ENCODE measurements at regions not wholly inside any gene's neighbourhood (a gene's known extent, or its start where the extent isn't known, plus 50 kb on each side); places are given as distances from the start of the nearest gene placed in this dataset.

DNA sequence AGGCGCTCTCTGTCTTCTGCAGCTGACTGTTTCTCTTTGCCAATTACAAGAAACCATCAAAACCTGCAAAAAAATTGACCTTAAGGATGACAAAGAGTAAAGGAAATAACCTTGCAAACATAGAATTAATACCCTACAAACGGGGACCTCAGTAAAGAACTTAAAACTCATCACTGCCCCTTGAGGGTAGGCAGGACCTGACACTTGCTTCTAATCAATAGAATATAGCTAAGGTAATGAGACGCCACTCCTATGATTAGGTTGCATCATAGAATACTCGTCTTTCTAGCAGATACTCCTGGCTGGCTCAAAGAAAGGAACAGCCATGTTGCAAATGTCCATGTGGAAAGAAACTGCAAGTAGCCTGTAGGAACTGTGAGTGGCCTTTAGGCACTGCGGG lies 140.0 kb downstream of the XPNPEP1 start:
- no peaks in the 10 kb centered on the region for H3K36me3 ChIP-seq (ENCODE audit: insufficient read depth, low read length)
- TF ChIP-seq EZH2 (IDR thresholded peaks at IDR 0.05; ENCODE audit: borderline replicate concordance, low read length), result no peak
- TF ChIP-seq, protein P1, sequence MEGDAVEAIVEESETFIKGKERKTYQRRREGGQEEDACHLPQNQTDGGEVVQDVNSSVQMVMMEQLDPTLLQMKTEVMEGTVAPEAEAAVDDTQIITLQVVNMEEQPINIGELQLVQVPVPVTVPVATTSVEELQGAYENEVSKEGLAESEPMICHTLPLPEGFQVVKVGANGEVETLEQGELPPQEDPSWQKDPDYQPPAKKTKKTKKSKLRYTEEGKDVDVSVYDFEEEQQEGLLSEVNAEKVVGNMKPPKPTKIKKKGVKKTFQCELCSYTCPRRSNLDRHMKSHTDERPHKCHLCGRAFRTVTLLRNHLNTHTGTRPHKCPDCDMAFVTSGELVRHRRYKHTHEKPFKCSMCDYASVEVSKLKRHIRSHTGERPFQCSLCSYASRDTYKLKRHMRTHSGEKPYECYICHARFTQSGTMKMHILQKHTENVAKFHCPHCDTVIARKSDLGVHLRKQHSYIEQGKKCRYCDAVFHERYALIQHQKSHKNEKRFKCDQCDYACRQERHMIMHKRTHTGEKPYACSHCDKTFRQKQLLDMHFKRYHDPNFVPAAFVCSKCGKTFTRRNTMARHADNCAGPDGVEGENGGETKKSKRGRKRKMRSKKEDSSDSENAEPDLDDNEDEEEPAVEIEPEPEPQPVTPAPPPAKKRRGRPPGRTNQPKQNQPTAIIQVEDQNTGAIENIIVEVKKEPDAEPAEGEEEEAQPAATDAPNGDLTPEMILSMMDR (IDR thresholded peaks at IDR 0.05; ENCODE audit: low read length), result no peak
- no peak overlapping the region for H3K9ac ChIP-seq (ENCODE audit: low read length)
- H3K4me2 ChIP-seq (ENCODE audit: low read length), result no peak overlapping the region
- H3K9me2 ChIP-seq (ENCODE audit: low read depth, low read length), result no peaks in the 10 kb centered on the region
- no peaks in the 10 kb centered on the region for H3K79me2 ChIP-seq (ENCODE audit: insufficient read depth, low read length)
- no peak overlapping the region for H2AFZ ChIP-seq (ENCODE audit: low read length)
- H3K9me3 ChIP-seq (ENCODE audit: low read length), result no peaks in the 10 kb centered on the region
- no peaks in the 10 kb centered on the region for H3F3A ChIP-seq (ENCODE audit: insufficient read depth, low read length)
- H4K20me1 ChIP-seq (ENCODE audit: insufficient read depth, low read length), result no peaks in the 10 kb centered on the region
- H3K27me3 ChIP-seq (ENCODE audit: insufficient read depth, low read length), result no peaks in the 10 kb centered on the region
- no peaks in the 10 kb centered on the region for H3K4me1 ChIP-seq (ENCODE audit: insufficient read depth, low read length, severe bottlenecking)
- H3K4me3 ChIP-seq (ENCODE audit: low read depth, low read length, poor library complexity, severe bottlenecking), result no peak overlapping the region
- no peak overlapping the region for H3K27ac ChIP-seq (ENCODE audit: low read depth, low read length, poor library complexity, severe bottlenecking)

DNA sequence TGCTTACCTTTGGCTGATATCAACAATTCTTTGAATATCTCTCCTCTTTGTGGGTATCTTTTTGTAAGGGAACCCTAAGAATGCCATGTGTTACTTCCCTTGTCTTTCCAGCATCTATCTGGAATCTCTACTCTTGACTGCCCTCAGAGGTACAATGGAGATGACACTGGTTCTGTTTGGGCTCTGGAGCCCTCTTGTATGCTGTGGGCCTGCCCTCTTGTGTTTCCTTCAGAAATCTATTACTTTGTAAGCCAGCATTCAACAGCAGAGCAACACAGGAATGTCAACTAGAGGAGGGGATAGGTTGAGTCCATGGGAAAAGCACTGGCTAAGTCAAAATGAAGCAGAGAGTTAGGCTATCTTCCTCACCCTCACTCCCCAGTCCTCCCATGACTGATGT lies 142.3 kb downstream of the XPNPEP1 start:
- no peak overlapping the region for H3K4me3 ChIP-seq (ENCODE audit: low read depth, low read length, poor library complexity, severe bottlenecking)
- no peaks in the 10 kb centered on the region for H4K20me1 ChIP-seq (ENCODE audit: insufficient read depth, low read length)
- no peak overlapping the region for H3K27ac ChIP-seq (ENCODE audit: low read depth, low read length, poor library complexity, severe bottlenecking)
- H3K9me2 ChIP-seq (ENCODE audit: low read depth, low read length), result no peaks in the 10 kb centered on the region
- H3F3A ChIP-seq (ENCODE audit: insufficient read depth, low read length), result no peaks in the 10 kb centered on the region
- no peaks in the 10 kb centered on the region for H3K79me2 ChIP-seq (ENCODE audit: insufficient read depth, low read length)
- H3K27me3 ChIP-seq (ENCODE audit: insufficient read depth, low read length), result no peaks in the 10 kb centered on the region
- H2AFZ ChIP-seq (ENCODE audit: low read length), result no peak overlapping the region
- no peaks in the 10 kb centered on the region for H3K36me3 ChIP-seq (ENCODE audit: insufficient read depth, low read length)
- no peak for TF ChIP-seq EZH2 (IDR thresholded peaks at IDR 0.05; ENCODE audit: borderline replicate concordance, low read length)
- TF ChIP-seq, protein P1 (IDR thresholded peaks at IDR 0.05; ENCODE audit: low read length), result no peak
- H3K9me3 ChIP-seq (ENCODE audit: low read length), result no peaks in the 10 kb centered on the region
- H3K4me2 ChIP-seq (ENCODE audit: low read length), result no peak overlapping the region
- H3K4me1 ChIP-seq (ENCODE audit: insufficient read depth, low read length, severe bottlenecking), result no peaks in the 10 kb centered on the region
- H3K9ac ChIP-seq (ENCODE audit: low read length), result no peak overlapping the region

DNA sequence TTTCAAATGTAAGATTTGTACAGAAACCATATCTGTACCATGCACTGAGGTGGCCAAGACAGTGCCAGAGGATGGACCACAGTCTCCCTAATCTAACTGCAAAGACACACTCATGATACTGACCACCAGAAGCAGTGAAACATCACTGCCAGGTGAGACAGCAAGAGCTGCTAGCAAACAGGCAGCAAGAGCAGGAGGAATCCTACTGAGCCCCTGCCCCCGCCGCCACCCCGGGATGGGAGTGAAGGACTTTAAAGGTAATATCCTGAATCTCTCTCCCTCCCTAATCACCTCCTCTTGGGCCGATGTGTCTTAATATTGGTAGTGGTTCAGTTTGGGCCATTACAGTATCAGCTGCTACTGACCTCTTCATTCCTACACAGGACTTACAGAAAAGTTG lies 144.3 kb downstream of the XPNPEP1 start:
- no peak overlapping the region for H3K27ac ChIP-seq (ENCODE audit: low read depth, low read length, poor library complexity, severe bottlenecking)
- H3K4me3 ChIP-seq (ENCODE audit: low read depth, low read length, poor library complexity, severe bottlenecking), result no peak overlapping the region
- no peaks in the 10 kb centered on the region for H3K27me3 ChIP-seq (ENCODE audit: insufficient read depth, low read length)
- no peaks in the 10 kb centered on the region for H4K20me1 ChIP-seq (ENCODE audit: insufficient read depth, low read length)
- H3F3A ChIP-seq (ENCODE audit: insufficient read depth, low read length), result no peaks in the 10 kb centered on the region
- H3K4me1 ChIP-seq (ENCODE audit: insufficient read depth, low read length, severe bottlenecking), result no peaks in the 10 kb centered on the region
- no peak for TF ChIP-seq EZH2 (IDR thresholded peaks at IDR 0.05; ENCODE audit: borderline replicate concordance, low read length)
- TF ChIP-seq, protein P1 (IDR thresholded peaks at IDR 0.05; ENCODE audit: low read length), result no peak
- H2AFZ ChIP-seq (ENCODE audit: low read length), result no peak overlapping the region
- H3K4me2 ChIP-seq (ENCODE audit: low read length), result no peak overlapping the region
- no peak overlapping the region for H3K9ac ChIP-seq (ENCODE audit: low read length)
- H3K9me3 ChIP-seq (ENCODE audit: low read length), result no peaks in the 10 kb centered on the region
- no peaks in the 10 kb centered on the region for H3K36me3 ChIP-seq (ENCODE audit: insufficient read depth, low read length)
- no peaks in the 10 kb centered on the region for H3K9me2 ChIP-seq (ENCODE audit: low read depth, low read length)
- no peaks in the 10 kb centered on the region for H3K79me2 ChIP-seq (ENCODE audit: insufficient read depth, low read length)

Data from OCI-LY1 (cell line).